Activated CD4-positive, alpha-beta T cell treated with anti-CD3 and anti-CD28 coated beads, Interleukin-2, amount 10 ng/mL, durations not matched to agents 7 days and 5 days (primary cell): ENCODE measurements at regions not wholly inside any gene's neighbourhood (a gene's known extent, or its start where the extent isn't known, plus 50 kb on each side); places are given as distances from the start of the nearest gene placed in this dataset.

Source experiments
- CTCF ChIA-PET: fragments of 350-600 bp; sonication (Branson Sonifier 250); formaldehyde crosslinking; loops from one replicate; lab custom pipeline; 2021; ENCODE audit warnings: antibody characterized with exemption; lab: Charles Lee
- POLR2A ChIA-PET: fragments of 350-600 bp; sonication (Branson Sonifier 250); formaldehyde crosslinking; loops from one replicate; lab custom pipeline; 2021; ENCODE audit warnings: antibody characterized with exemption; lab: Charles Lee
- DNase-seq: peaks from one replicate; pipeline ENCODE4 v3.0.0-alpha.2; 2020
- H3K27ac Mint-ChIP-seq: one replicate; pipeline ENCODE4 v1.8.0; 2021; ENCODE audit warnings: mild to moderate bottlenecking, moderate library complexity, mixed read lengths
- H3K27me3 Mint-ChIP-seq: one replicate; pipeline ENCODE4 v1.8.0; 2021; ENCODE audit warnings: mixed read lengths
- H3K36me3 Mint-ChIP-seq: one replicate; pipeline ENCODE4 v1.8.0; 2021; ENCODE audit warnings: low read depth, mixed read lengths
- H3K4me1 Mint-ChIP-seq: one replicate; pipeline ENCODE4 v1.8.0; 2021; ENCODE audit warnings: mixed read lengths
- H3K4me3 Mint-ChIP-seq: one replicate; pipeline ENCODE4 v1.8.0; 2021; ENCODE audit warnings: mild to moderate bottlenecking, moderate library complexity, mixed read lengths
- H3K9me3 Mint-ChIP-seq: one replicate; pipeline ENCODE4 v1.8.0; 2021; ENCODE audit warnings: mixed read lengths

DNA sequence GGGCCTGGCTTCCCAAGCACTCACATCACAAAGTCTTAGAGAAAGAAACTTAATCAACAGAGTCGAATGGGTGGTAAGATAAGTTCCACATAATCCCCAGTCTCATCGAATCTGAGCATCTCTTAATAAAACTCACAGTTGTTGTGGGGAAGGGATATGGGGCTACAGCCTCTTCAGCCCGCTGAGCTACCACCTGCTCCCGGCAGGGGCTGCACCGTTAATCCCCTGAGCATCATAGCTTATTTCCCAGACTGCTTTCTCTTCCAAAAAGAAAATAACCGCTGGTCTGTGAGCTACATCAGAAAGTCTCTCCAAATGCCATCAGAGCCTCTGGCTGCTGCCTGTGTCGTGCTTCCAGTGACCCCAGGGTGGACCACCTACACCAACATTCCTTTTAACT lies 139.4 kb upstream of the CELF4 start:
- Mint-ChIP-seq H3K36me3 (no peaks in the 10 kb centered on the region), H3K4me3 (no peak overlapping the region), H3K4me1 (no peaks in the 10 kb centered on the region), H3K9me3 (no peaks in the 10 kb centered on the region), H3K27me3 (no peaks in the 10 kb centered on the region), H3K27ac (no peak overlapping the region)
- POLR2A ChIA-PET: no interaction called here
- DNase-seq: no peak
- CTCF ChIA-PET: no interaction called here

- H3K27ac Mint-ChIP-seq: no peak overlapping the region
- CTCF ChIA-PET: no interaction called here
- H3K4me1 Mint-ChIP-seq: no peaks in the 10 kb centered on the region
Measured at GRCh38 chr18:37702841-37703240, 137.2 kb upstream of the CELF4 start.

DNA sequence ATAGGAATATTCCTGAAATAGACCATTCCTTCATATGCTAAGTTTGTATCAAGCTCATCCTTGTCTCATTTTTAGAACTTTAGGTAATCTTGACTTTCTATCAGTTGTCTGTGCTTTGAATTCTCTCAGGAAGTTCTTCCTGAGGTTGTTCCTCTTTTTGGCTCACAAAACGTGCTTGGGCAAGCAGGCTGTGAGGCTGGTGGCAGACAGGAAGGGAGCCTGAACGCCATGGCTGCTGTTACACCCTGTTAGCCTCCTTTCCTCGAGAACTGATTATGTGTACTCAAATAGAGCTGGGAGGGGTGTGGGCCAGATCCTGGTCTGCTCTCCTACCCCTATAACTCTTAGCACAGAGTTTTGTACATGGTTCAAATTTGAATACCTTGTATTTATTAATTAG lies 136.4 kb upstream of the CELF4 start:
- ChIA-PET CTCF (no interaction called here), POLR2A (no interaction called here)
- Mint-ChIP-seq H3K27ac (no peak overlapping the region), H3K9me3 (no peaks in the 10 kb centered on the region), H3K4me1 (no peaks in the 10 kb centered on the region), H3K27me3 (no peaks in the 10 kb centered on the region), H3K4me3 (no peak overlapping the region), H3K36me3 (no peaks in the 10 kb centered on the region)
- no peak for DNase-seq

More at GRCh38 chr18:37702841-37703240, 137.2 kb upstream of the CELF4 start:
- Mint-ChIP-seq H3K9me3 (no peaks in the 10 kb centered on the region), H3K4me3 (no peak overlapping the region), H3K36me3 (no peaks in the 10 kb centered on the region), H3K27me3 (no peaks in the 10 kb centered on the region)
- POLR2A ChIA-PET: no interaction called here
- no peak for DNase-seq

GRCh38 chr18:37698508-37699040 lies 133.0 kb upstream of the CELF4 start:
- H3K36me3 Mint-ChIP-seq: no peaks in the 10 kb centered on the region
- CTCF ChIA-PET: no interaction called here
- POLR2A ChIA-PET: no interaction called here
- no peak overlapping the region for H3K4me3 Mint-ChIP-seq
- H3K9me3 Mint-ChIP-seq: no peaks in the 10 kb centered on the region
- no peak for DNase-seq
- H3K27ac Mint-ChIP-seq: no peak overlapping the region
- H3K27me3 Mint-ChIP-seq: no peaks in the 10 kb centered on the region
- H3K4me1 Mint-ChIP-seq: no peaks in the 10 kb centered on the region

DNA sequence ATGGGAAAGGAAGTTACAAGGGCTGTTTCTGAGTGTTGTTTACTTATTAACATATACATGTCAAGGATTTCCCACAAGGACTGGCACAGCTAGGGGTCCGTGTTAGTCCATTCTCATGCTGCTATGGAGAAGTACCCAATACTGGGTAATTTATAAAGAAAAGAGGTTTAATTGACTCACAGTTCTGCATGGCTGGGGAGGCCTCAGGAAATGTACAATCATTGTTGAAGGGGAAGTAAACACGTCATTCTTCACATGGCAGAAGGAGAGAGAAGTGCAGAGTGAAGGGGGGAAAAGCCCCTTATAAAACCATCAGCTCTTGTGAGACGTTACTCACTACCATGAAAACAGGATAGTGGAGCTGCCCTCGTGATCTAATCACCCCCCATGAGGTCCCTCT lies 128.9 kb upstream of the CELF4 start:
- no peaks in the 10 kb centered on the region for H3K36me3 Mint-ChIP-seq

DNA sequence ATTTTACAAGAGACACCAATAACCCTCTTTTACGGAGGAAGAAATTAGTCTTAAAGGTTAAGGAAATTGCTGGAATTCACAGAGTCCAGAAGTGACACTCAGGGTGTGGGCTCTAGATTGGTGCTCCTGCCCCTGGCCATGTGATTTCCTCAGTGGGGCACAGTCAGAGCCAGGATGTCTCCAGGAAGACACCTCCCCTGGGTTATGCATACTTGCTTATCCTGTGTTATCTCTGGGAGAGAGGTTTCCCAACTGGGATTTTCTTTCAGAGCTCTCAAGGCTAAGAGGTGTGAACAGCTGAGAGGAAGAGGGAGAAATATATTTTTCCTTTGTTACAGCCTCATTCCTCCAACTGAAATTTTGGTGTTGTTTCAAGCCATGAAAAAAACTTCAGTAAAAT lies 125.6 kb upstream of the CELF4 start:
- ChIA-PET POLR2A (no interaction called here), CTCF (no interaction called here)
- H3K9me3 Mint-ChIP-seq: no peaks in the 10 kb centered on the region
- no peak overlapping the region for H3K4me3 Mint-ChIP-seq
- no peaks in the 10 kb centered on the region for H3K27me3 Mint-ChIP-seq
- H3K4me1 Mint-ChIP-seq: no peaks in the 10 kb centered on the region
- no peak overlapping the region for H3K27ac Mint-ChIP-seq
- no peaks in the 10 kb centered on the region for H3K36me3 Mint-ChIP-seq
- no peak for DNase-seq

More for the DNA sequence above, 128.9 kb upstream of the CELF4 start:
- no peak overlapping the region for H3K4me3 Mint-ChIP-seq
- POLR2A ChIA-PET: no interaction called here
- H3K9me3 Mint-ChIP-seq: no peaks in the 10 kb centered on the region
- CTCF ChIA-PET: no interaction called here
- no peaks in the 10 kb centered on the region for H3K4me1 Mint-ChIP-seq
- no peak overlapping the region for H3K27ac Mint-ChIP-seq
- DNase-seq: no peak
- no peaks in the 10 kb centered on the region for H3K27me3 Mint-ChIP-seq

DNA sequence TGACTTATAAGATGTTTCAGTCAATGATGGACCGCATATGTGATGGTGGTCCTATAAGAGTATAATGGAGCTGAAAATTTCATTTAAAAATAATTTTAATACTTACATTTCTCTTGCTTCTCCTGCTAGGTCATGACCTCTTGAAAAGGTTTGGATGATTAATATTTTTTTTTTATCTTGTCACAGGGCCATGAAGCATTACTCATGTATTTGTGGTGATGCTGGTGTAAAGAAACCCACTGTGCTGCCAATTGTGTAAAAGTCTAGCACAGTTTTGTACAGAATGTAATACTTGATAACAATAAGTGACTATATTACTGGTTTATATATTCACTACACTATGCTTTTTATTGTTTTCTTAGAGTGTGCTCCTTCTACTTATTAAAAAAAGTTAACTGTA lies 124.2 kb upstream of the CELF4 start:
- Mint-ChIP-seq H3K27ac (no peak overlapping the region), H3K4me3 (no peak overlapping the region), H3K9me3 (no peaks in the 10 kb centered on the region), H3K36me3 (no peaks in the 10 kb centered on the region), H3K4me1 (no peaks in the 10 kb centered on the region), H3K27me3 (no peaks in the 10 kb centered on the region)
- ChIA-PET POLR2A (no interaction called here), CTCF (no interaction called here)
- no peak for DNase-seq

DNA sequence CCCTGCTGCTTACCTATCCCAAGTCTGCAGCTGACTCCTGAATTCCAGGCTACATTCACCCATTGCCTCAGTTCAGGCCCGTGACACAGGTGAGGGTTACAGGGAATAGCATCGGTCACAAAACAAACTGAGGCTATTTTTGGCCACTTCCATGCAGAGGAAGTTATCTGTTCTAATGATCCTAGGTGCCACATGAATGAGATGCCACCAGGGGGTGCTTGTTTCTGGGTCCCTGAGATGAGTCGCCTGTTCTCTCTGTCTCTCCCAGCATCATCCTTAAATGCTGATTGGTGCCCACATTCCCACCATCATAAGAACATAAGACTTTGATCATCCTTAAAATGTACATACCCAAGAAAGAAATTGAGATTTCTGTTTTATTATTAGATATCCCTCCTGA lies 119.0 kb upstream of the CELF4 start:
- CTCF ChIA-PET: no interaction called here
- no peak overlapping the region for H3K27ac Mint-ChIP-seq
- H3K4me1 Mint-ChIP-seq: no peaks in the 10 kb centered on the region
- DNase-seq: no peak
- no peak overlapping the region for H3K4me3 Mint-ChIP-seq
- no peaks in the 10 kb centered on the region for H3K27me3 Mint-ChIP-seq
- POLR2A ChIA-PET: no interaction called here
- no peaks in the 10 kb centered on the region for H3K36me3 Mint-ChIP-seq
- peaks cover 3% of the 10 kb centered on the region for H3K9me3 Mint-ChIP-seq

DNA sequence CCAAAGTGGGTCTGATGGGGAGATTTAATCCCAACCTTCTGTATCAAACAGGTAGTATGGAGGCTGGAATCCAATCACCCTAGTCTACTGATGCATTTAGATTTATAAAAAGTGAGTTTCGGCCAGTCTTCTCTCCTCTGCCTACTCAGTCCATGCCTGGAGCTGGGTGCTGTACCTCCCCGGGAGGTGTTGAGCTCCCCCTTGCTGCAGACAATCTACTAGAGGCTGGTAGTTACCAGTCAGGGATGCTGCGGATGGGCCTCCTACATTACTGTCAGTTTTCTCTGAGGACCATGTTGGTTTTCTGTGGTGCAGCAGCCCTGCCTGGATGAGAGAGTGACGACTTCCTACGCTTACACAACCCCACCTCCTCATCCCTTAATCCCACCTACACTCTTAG lies 118.6 kb upstream of the CELF4 start:
- ChIA-PET POLR2A (no interaction called here), CTCF (no interaction called here)
- Mint-ChIP-seq H3K27ac (no peak overlapping the region), H3K9me3 (peaks cover 3% of the 10 kb centered on the region), H3K27me3 (no peaks in the 10 kb centered on the region), H3K36me3 (no peaks in the 10 kb centered on the region), H3K4me3 (no peak overlapping the region), H3K4me1 (no peaks in the 10 kb centered on the region)
- DNase-seq: no peak

DNA sequence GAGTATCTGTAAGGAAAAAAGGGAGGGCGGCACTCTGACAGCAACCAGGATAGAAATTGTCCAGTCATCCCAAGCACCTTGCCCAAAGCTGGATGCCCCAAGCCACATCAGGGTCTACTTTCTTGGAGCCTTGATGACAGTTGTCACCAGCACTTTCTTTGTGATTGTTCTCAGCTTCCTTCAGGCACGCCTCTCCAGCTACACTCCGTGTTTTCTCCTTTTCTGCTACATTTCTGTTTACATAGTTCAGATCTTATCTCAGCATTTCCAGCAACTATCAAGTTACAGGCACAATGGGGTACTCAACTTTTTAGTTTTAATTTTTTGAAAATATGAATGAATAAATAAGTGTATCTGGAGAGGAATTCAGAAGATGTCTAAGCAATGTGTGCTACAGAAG lies 115.3 kb upstream of the CELF4 start:
- ChIA-PET POLR2A (no interaction called here), CTCF (no interaction called here)
- Mint-ChIP-seq H3K27ac (no peak overlapping the region), H3K36me3 (no peaks in the 10 kb centered on the region), H3K4me1 (no peaks in the 10 kb centered on the region), H3K27me3 (no peaks in the 10 kb centered on the region), H3K9me3 (peaks cover 3% of the 10 kb centered on the region), H3K4me3 (no peak overlapping the region)
- no peak for DNase-seq

- Mint-ChIP-seq H3K9me3 (peaks cover 2% of the 10 kb centered on the region), H3K36me3 (no peaks in the 10 kb centered on the region), H3K4me1 (no peaks in the 10 kb centered on the region), H3K4me3 (no peak overlapping the region), H3K27me3 (no peaks in the 10 kb centered on the region), H3K27ac (no peak overlapping the region)
- POLR2A ChIA-PET: no interaction called here
- CTCF ChIA-PET: no interaction called here
- DNase-seq: no peak
Measured at GRCh38 chr18:37676276-37676675, 110.7 kb upstream of the CELF4 start.

GRCh38 chr18:37675699-37676098 lies 110.1 kb upstream of the CELF4 start:
- no peak overlapping the region for H3K27ac Mint-ChIP-seq
- DNase-seq: no peak
- H3K27me3 Mint-ChIP-seq: no peaks in the 10 kb centered on the region
- peaks cover 2% of the 10 kb centered on the region for H3K9me3 Mint-ChIP-seq
- POLR2A ChIA-PET: no interaction called here
- no peaks in the 10 kb centered on the region for H3K36me3 Mint-ChIP-seq
- H3K4me3 Mint-ChIP-seq: no peak overlapping the region
- no peaks in the 10 kb centered on the region for H3K4me1 Mint-ChIP-seq
- CTCF ChIA-PET: interaction anchor here (0.6 kb wide), 1 partner anchor 90 kb away, joined by 4 read pairs; no protein-coding TSS in a partner anchor

- no peak overlapping the region for H3K4me3 Mint-ChIP-seq
- H3K9me3 Mint-ChIP-seq: peaks cover 2% of the 10 kb centered on the region
- DNase-seq: no peak
- H3K27ac Mint-ChIP-seq: no peak overlapping the region
- H3K4me1 Mint-ChIP-seq: no peaks in the 10 kb centered on the region
- CTCF ChIA-PET: no interaction called here
- H3K27me3 Mint-ChIP-seq: no peaks in the 10 kb centered on the region
- no peaks in the 10 kb centered on the region for H3K36me3 Mint-ChIP-seq
- POLR2A ChIA-PET: no interaction called here
Measured at GRCh38 chr18:37674570-37674969, 109.0 kb upstream of the CELF4 start.

DNA sequence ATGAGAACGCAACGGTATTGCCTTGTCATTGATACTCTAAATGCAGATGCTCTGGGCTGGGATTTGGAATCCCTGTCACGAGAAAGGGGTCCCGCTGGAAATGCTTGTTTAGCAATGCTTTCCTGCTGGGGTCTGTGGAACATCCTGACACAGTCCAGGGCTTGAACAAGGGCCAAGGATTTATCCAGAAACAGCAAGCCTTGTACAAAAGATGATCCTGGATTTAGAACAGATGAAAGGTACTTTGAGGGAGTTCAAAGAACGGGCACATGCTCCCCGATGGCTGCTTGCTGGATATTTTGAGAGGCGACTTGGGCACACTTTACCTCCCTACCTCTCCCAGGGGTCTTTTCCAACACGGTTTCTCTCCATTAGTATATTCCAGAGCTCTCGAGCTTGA lies 108.1 kb upstream of the CELF4 start:
- POLR2A ChIA-PET: no interaction called here
- no peak for DNase-seq
- Mint-ChIP-seq H3K27me3 (no peaks in the 10 kb centered on the region), H3K9me3 (peaks cover 2% of the 10 kb centered on the region), H3K36me3 (no peaks in the 10 kb centered on the region), H3K4me1 (no peaks in the 10 kb centered on the region), H3K27ac (no peak overlapping the region), H3K4me3 (no peak overlapping the region)
- CTCF ChIA-PET: interaction anchor here (0.6 kb wide), 1 partner anchor 123 kb away, joined by 4 read pairs; no protein-coding TSS in a partner anchor
